ENCODE measurements at regions not wholly inside any gene's neighbourhood (a gene's known extent, or its start where the extent isn't known, plus 50 kb on each side); places are given as distances from the start of the nearest gene placed in this dataset.

- TF ChIP-seq POLR2AphosphoS5 (IDR thresholded peaks at IDR 0.05) (no peak), POLR2A (IDR thresholded peaks at IDR 0.05) (no peak)
These were observed 279.7 kb upstream of the SOX5 start for GRCh38 chr12:24229031-24229700.

Measured in upper lobe of left lung (tissue), 4 donors.